HepG2 (cell line): ENCODE measurements at regions not wholly inside any gene's neighbourhood (a gene's known extent, or its start where the extent isn't known, plus 50 kb on each side); places are given as distances from the start of the nearest gene placed in this dataset.

Source experiments
- POLR2A ChIP-seq, 2 experiments: IDR thresholded peaks; 2 replicates each; pipeline ENCODE4 v1.6.1; 2011; ENCODE audit warnings: low read depth in 2 of 2, low read length in 2 of 2, mild to moderate bottlenecking in 1 of 2, moderate library complexity in 1 of 2; ENCODE audit not compliant: insufficient read depth in 1 of 2
- TAF1 ChIP-seq: sonication (generic); formaldehyde crosslinking; IDR thresholded peaks from 2 replicates; pipeline ENCODE4 v1.4.0; 2020; ENCODE audit warnings: missing genetic modification reagents

DNA sequence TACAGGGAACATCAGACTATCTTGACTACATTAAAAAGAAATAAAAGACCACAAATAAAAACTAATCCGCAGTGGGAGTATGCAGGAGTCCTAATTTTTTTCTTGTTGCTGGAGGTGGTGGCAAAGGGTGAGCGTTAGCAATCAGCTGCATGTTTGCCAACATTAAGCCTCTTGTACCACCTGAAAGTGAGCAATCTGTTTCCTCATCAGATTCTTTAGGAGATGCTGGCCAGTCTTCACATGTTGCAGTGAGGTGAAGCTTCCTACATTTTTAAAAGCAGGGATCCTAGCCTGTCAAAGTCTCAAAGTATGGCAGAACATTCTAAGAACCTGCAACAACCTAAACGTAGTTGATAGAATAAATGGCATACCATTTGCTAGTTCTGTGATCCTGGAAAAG lies 162.2 kb upstream of the MEF2C start:
- TF ChIP-seq TAF1 (no peak), POLR2A (IDR thresholded peaks at IDR 0.05; ENCODE audit: insufficient read depth in 1 of 2, low read depth in 2 of 2, low read length in 2 of 2) (no peak)
